Loucy (cell line): ENCODE measurements at regions not wholly inside any gene's neighbourhood (a gene's known extent, or its start where the extent isn't known, plus 50 kb on each side); places are given as distances from the start of the nearest gene placed in this dataset.

Source experiments
- CTCF ChIP-seq: fragments of 200-600 bp; sonication (generic); conservative IDR thresholded peaks from 2 replicates; pipeline ENCODE4 v1.5.1; 2014; ENCODE audit warnings: mild to moderate bottlenecking, antibody characterized with exemption, low read length
- EZH2phosphoT487 ChIP-seq: fragments of 200-600 bp; IDR thresholded peaks from 2 replicates; pipeline ENCODE4 v1.6.1; 2018; ENCODE audit warnings: antibody characterized with exemption, mild to moderate bottlenecking, moderate library complexity, borderline replicate concordance

- no peak for TF ChIP-seq CTCF
- TF ChIP-seq EZH2phosphoT487, result no peak
Measured at GRCh38 chr3:104598848-104599511, 767.7 kb upstream of the ALCAM start.
